ENCODE measurements at regions not wholly inside any gene's neighbourhood (a gene's known extent, or its start where the extent isn't known, plus 50 kb on each side); places are given as distances from the start of the nearest gene placed in this dataset.

- WGBS (ENCODE audit: insufficient coverage, insufficient replicate concordance, low lambda C conversion rate, missing lambda C conversion rate) = 0% methylated on average over 1 of the region's 1 CpG
- CTCF ChIA-PET = no interaction called here
- Histone ChIP-seq H3K4me3 (no peak overlapping the region), H4K20me1 (ENCODE audit: control insufficient read depth, insufficient read depth) (no peaks in the 10 kb centered on the region), H3K27ac (ENCODE audit: control insufficient read depth, insufficient read depth) (no peak overlapping the region), H3K9me3 (replicated peaks; ENCODE audit: control insufficient read depth, insufficient read depth, low read length) (no peaks in the 10 kb centered on the region), H3K4me2 (ENCODE audit: control insufficient read depth, insufficient read depth) (no peak overlapping the region), H3K79me2 (ENCODE audit: control insufficient read depth, insufficient read depth, low read length) (no peaks in the 10 kb centered on the region), H3K27me3 (replicated peaks in 1 of 2; ENCODE audit: control insufficient read depth in 2 of 2, insufficient read depth in 2 of 2, low read length in 1 of 2) (no peaks in the 10 kb centered on the region), H2AFZ (ENCODE audit: control insufficient read depth, low read depth, low read length) (no peak overlapping the region), H3K36me3 (ENCODE audit: control insufficient read depth in 2 of 2, insufficient read depth in 2 of 2, low read length in 1 of 2) (no peaks in the 10 kb centered on the region), H3K9ac (ENCODE audit: control insufficient read depth, insufficient read depth, low read length) (no peak overlapping the region), H3K4me1 (ENCODE audit: control insufficient read depth, insufficient read depth, low read length) (no peaks in the 10 kb centered on the region)
- SMC1A ChIA-PET (ENCODE audit: uncharacterized antibody, unreplicated experiment) = no interaction called here
- in situ Hi-C loops (cut with MboI) (no loop called here), intact Hi-C loops (cut with micrococcal nuclease; ENCODE audit: unreplicated experiment) (no loop called here)
- no peak for DNase-seq (ENCODE audit: low read depth, low spot score)
- BruUV-seq (replicated peaks) = no TSS peak
- POLR2A ChIA-PET = no interaction called here
- ATAC-seq = no peak
- no peak for FAIRE-seq
- RAD21 ChIA-PET (ENCODE audit: unreplicated experiment) = no interaction called here
- no peak for TF ChIP-seq MTA3 (IDR thresholded peaks at IDR 0.05; ENCODE audit: borderline replicate concordance, low read length)
- TF ChIP-seq JUNB (IDR thresholded peaks at IDR 0.05) = no peak
- TF ChIP-seq CBX5 (IDR thresholded peaks at IDR 0.05; ENCODE audit: low read depth) = no peak
- TF ChIP-seq RUNX3 (IDR thresholded peaks at IDR 0.05; ENCODE audit: low read length) = no peak
- no peak for TF ChIP-seq USF1 (IDR thresholded peaks at IDR 0.05; ENCODE audit: borderline replicate concordance, extremely low read length, insufficient read depth, low read depth, low read length)
- TF ChIP-seq EZH2 (IDR thresholded peaks at IDR 0.05; ENCODE audit: borderline replicate concordance, control insufficient read depth, low read depth, low read length) = no peak
- TF ChIP-seq HDAC6 (IDR thresholded peaks at IDR 0.05; ENCODE audit: unreplicated experiment) = no peak
- no peak for TF ChIP-seq MXI1 (IDR thresholded peaks at IDR 0.05; ENCODE audit: low read depth, low read length)
- TF ChIP-seq PML (IDR thresholded peaks at IDR 0.05; ENCODE audit: low read length) = no peak
- TF ChIP-seq POLR2AphosphoS5 (IDR thresholded peaks at IDR 0.05; ENCODE audit: low read length) = no peak
- no peak for TF ChIP-seq KDM1A (IDR thresholded peaks at IDR 0.05; ENCODE audit: borderline replicate concordance)
- TF ChIP-seq ESRRA (IDR thresholded peaks at IDR 0.05; ENCODE audit: low read length) = no peak
- TF ChIP-seq NFIC (IDR thresholded peaks at IDR 0.05; ENCODE audit: low read depth, low read length) = no peak
- TF ChIP-seq SP1 (IDR thresholded peaks at IDR 0.05; ENCODE audit: low read depth, low read length) = no peak
- TF ChIP-seq, protein P1, sequence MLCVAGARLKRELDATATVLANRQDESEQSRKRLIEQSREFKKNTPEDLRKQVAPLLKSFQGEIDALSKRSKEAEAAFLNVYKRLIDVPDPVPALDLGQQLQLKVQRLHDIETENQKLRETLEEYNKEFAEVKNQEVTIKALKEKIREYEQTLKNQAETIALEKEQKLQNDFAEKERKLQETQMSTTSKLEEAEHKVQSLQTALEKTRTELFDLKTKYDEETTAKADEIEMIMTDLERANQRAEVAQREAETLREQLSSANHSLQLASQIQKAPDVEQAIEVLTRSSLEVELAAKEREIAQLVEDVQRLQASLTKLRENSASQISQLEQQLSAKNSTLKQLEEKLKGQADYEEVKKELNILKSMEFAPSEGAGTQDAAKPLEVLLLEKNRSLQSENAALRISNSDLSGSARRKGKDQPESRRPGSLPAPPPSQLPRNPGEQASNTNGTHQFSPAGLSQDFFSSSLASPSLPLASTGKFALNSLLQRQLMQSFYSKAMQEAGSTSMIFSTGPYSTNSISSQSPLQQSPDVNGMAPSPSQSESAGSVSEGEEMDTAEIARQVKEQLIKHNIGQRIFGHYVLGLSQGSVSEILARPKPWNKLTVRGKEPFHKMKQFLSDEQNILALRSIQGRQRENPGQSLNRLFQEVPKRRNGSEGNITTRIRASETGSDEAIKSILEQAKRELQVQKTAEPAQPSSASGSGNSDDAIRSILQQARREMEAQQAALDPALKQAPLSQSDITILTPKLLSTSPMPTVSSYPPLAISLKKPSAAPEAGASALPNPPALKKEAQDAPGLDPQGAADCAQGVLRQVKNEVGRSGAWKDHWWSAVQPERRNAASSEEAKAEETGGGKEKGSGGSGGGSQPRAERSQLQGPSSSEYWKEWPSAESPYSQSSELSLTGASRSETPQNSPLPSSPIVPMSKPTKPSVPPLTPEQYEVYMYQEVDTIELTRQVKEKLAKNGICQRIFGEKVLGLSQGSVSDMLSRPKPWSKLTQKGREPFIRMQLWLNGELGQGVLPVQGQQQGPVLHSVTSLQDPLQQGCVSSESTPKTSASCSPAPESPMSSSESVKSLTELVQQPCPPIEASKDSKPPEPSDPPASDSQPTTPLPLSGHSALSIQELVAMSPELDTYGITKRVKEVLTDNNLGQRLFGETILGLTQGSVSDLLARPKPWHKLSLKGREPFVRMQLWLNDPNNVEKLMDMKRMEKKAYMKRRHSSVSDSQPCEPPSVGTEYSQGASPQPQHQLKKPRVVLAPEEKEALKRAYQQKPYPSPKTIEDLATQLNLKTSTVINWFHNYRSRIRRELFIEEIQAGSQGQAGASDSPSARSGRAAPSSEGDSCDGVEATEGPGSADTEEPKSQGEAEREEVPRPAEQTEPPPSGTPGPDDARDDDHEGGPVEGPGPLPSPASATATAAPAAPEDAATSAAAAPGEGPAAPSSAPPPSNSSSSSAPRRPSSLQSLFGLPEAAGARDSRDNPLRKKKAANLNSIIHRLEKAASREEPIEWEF (IDR thresholded peaks at IDR 0.05; ENCODE audit: insufficient replicate concordance, low read depth, low read length) = no peak
- no peak for TF ChIP-seq SKIL (IDR thresholded peaks at IDR 0.05; ENCODE audit: low read depth, poor library complexity, severe bottlenecking)
- TF ChIP-seq, protein P2, sequence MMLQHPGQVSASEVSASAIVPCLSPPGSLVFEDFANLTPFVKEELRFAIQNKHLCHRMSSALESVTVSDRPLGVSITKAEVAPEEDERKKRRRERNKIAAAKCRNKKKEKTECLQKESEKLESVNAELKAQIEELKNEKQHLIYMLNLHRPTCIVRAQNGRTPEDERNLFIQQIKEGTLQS (IDR thresholded peaks at IDR 0.05; ENCODE audit: borderline replicate concordance, extremely low read depth, low read depth, low read length) = no peak
- TF ChIP-seq SMAD1 (IDR thresholded peaks at IDR 0.05; ENCODE audit: low read depth, partially characterized antibody) = no peak
- TF ChIP-seq STAT1 (conservative IDR thresholded peaks at IDR 0.05) = no peak
Observed at GRCh38 chrX:150229481-150229880, 133.6 kb upstream of the MAMLD1 start.
